Brain microvascular endothelial cell (primary cell): ENCODE measurements at regions not wholly inside any gene's neighbourhood (a gene's known extent, or its start where the extent isn't known, plus 50 kb on each side); places are given as distances from the start of the nearest gene placed in this dataset.

Source experiments
- DNase-seq: peaks from one replicate; pipeline ENCODE4 v3.0.0-alpha.2; 2020
- H3K27ac ChIP-seq: fragments of 250-450 bp; sonication (Bioruptor Pico); 2 replicates; pipeline ENCODE4 v1.5.1; 2020; ENCODE audit warnings: mild to moderate bottlenecking, moderate library complexity
- H3K27me3 ChIP-seq: fragments of 250-450 bp; sonication (Bioruptor Pico); replicated peaks from 2 replicates; pipeline ENCODE4 v1.5.1; 2020; ENCODE audit warnings: mild to moderate bottlenecking
- H3K36me3 ChIP-seq: fragments of 250-450 bp; sonication (Bioruptor Pico); replicated peaks from 2 replicates; pipeline ENCODE4 v1.5.1; 2020; ENCODE audit warnings: mild to moderate bottlenecking
- H3K4me3 ChIP-seq: 2 replicates; pipeline ENCODE4 v1.5.1; 2011; ENCODE audit warnings: low read depth, mild to moderate bottlenecking, control low read depth, low read length, moderate library complexity
- in situ Hi-C: cut with HindIII; loops from 2 replicates; pipeline ENCODE4 v1.10.0; 2017; ENCODE audit warnings: low sequenced_read_pairs, low pct_ligation_motif_present
- TF ChIP-seq, protein P1 (sequence below): IDR thresholded peaks from 2 replicates; pipeline ENCODE4 v1.5.1; 2011; ENCODE audit warnings: low read depth, mild to moderate bottlenecking, moderate library complexity, low read length, control low read depth, inconsistent platforms; ENCODE audit errors: missing control alignments

DNA sequence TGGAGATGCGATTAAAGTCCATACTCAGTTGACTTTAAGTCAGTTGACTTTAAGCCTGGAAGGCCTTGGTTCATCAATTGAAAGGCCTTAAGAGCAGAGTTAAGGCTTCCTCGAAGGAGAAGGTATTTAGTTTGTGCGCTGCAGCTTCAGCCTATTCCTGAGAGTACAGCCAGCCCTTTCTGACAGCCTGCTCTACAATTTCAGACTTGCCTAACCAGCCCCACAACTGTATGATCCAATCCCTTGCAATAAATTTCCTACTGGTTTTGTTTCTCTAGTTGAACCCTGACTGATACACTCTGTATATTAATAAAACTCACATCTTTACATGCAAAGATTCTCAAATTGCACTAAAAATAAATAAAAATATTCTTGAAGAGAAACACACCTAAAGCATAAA lies 66.1 kb upstream of the RORA start:
- DNase-seq, result no peak

DNA sequence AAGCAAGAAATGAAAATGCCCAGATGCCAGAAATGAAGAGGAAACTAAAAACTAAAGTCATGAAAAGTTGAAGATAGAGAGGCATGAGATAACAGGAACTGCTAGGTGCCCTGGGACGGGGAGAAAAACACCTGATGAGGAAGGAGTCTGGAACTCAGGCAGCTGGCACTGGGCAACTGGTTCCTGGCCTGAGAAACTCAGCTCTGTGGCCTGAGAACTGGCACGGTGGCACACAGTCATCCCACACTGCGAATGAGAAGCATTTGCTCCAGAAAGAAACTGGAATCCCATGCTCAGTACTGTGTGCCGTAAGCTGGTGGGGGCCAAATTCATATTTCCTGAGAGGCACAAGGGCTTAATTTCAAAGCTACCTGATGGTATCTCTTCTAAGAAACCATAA lies 53.6 kb upstream of the RORA start:
- Histone ChIP-seq H3K4me3 (no peak overlapping the region), H3K36me3 (no peaks in the 10 kb centered on the region), H3K27ac (no peak overlapping the region), H3K27me3 (no peaks in the 10 kb centered on the region)
- in situ Hi-C loops, result no loop called here
- DNase-seq, result no peak
- TF ChIP-seq, protein P1, sequence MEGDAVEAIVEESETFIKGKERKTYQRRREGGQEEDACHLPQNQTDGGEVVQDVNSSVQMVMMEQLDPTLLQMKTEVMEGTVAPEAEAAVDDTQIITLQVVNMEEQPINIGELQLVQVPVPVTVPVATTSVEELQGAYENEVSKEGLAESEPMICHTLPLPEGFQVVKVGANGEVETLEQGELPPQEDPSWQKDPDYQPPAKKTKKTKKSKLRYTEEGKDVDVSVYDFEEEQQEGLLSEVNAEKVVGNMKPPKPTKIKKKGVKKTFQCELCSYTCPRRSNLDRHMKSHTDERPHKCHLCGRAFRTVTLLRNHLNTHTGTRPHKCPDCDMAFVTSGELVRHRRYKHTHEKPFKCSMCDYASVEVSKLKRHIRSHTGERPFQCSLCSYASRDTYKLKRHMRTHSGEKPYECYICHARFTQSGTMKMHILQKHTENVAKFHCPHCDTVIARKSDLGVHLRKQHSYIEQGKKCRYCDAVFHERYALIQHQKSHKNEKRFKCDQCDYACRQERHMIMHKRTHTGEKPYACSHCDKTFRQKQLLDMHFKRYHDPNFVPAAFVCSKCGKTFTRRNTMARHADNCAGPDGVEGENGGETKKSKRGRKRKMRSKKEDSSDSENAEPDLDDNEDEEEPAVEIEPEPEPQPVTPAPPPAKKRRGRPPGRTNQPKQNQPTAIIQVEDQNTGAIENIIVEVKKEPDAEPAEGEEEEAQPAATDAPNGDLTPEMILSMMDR, result no peak

More for the DNA sequence above, 66.1 kb upstream of the RORA start:
- in situ Hi-C loops, result no loop called here
- H3K36me3 ChIP-seq, result no peaks in the 10 kb centered on the region
- TF ChIP-seq, protein P1, result no peak
- H3K27me3 ChIP-seq, result no peaks in the 10 kb centered on the region
- no peak overlapping the region for H3K4me3 ChIP-seq
- H3K27ac ChIP-seq, result no peak overlapping the region

DNA sequence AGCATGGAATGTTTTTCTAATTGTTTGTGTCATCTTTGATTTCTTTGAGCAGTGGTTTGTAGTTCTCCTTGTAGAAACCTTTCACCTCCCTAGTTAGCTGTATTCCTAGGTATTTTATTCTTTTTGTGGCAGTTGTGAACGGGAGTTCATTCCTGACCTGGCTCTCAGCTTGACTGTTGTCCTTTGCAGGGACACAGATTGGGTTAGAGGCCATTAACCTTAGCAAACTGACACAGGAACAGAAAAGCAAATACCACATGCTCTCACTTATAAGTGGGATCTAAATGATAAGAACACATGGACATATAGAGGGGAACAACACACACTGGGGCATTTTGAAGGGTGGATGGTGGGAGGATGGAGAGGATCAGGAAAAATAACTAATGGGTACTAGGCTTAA lies 52.2 kb upstream of the RORA start:
- TF ChIP-seq, protein P1, result no peak
- no peak for DNase-seq
- H3K27ac ChIP-seq, result no peak overlapping the region
- H3K27me3 ChIP-seq, result no peaks in the 10 kb centered on the region
- in situ Hi-C loops, result no loop called here
- H3K36me3 ChIP-seq, result no peaks in the 10 kb centered on the region
- H3K4me3 ChIP-seq, result no peak overlapping the region
